Occipital lobe (tissue), 1 donor: ENCODE measurements at regions not wholly inside any gene's neighbourhood (a gene's known extent, or its start where the extent isn't known, plus 50 kb on each side); places are given as distances from the start of the nearest gene placed in this dataset.
"Not testable (repeated sequence)": the region's sequence is repeated elsewhere in the genome, so short reads cannot be mapped to it uniquely, and the experiment has no call there.

Source experiments
- DNase-seq: peaks from one replicate; lab custom pipeline; 2025; lab: John Stamatoyannopoulos, UW

DNA sequence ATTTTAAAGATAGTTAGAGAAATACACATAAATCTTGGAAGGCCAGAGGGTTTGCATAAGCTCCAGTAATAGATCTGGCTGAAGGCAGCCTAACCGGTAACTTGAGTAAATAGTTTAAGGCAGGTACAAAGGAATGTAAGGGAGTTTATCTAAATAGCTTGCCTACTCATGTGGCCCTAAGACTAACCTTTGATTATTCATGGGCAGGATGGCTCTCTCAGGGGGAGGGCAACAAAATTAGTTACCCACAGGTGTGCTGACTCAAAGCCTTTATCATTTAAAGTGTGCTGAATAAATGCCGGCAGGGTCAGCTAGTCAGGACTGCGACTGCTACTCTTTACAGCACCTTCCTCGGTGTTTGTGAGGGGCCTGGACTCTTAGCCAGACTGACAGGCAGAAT is 761.3 kb upstream of the KIF2B start:
- no peak for DNase-seq

DNA sequence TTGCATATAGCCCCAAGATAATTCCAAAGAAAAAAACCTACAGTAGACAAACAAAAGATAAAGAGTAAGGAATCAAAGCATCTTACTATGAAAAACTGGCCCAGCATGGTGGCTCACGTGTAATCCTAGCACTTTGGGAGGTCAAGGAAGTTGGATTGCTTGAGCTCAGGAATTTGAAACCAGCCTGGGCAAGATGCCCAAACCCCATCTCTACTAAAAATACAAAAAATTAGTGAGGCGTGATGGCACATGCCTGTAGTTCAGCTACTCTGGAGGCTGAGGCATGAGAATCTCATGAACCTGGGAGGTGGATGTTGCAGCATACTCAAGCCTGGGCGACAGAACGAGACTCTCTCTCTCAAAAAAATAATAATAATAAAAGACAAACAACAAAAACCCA is 764.7 kb upstream of the KIF2B start:
- no peak for DNase-seq

DNA sequence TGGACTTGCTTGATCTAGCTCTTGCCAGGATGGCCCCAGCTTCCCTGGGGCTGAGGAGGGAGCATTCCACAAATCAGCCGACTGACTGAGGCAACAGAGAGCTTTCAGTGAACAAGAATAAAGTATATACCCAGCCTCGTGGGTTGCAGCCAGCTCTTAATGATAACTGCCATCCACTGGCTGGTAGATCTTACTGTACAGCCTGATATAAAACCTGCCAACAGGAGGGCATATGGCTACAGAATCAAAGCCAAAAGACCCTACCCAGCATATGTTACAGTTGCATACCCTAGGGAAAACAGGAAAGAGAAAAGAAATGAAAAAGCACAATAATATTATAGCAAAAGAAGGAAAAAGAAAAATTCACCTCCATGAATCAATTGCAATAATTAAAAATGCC is 775.9 kb upstream of the KIF2B start:
- no peak for DNase-seq

DNA sequence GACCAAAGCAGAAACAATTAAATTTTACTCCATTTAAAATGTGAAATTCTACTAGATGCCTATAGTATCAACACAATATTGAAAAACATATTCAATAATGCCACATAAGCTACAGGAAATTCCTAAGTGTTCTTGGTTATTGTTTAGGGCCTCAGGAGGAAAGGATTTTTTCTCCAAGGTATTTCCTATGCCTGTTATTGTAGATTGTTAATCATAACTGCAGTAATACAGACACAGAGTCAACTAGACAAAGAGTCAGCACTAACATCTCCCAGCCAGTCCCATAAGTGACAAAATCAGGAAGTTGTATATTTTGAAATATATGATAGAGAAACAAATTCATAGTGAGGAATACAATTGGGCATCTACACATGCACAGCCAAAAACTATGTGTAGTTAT is 782.7 kb upstream of the KIF2B start:
- DNase-seq, result no peak

DNA sequence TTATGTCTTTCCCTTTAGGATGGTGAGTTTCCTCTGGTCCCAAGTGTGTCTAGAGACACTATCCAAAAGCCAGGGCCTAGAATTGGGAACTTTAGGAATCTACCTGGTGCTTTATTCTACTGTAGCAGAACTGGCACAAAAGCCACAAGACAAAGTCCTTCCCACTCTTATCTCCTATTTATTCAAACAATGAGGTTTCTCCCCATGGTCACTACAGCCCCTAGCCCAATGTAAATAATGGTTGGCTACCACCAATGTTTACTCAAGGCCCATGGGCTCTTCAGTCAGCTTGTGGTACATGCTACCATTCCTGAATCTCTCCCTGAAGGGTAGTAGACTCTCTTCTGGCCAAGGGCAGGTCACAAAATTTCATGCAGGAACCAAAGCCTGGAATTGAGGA is 789.4 kb upstream of the KIF2B start:
- no peak for DNase-seq

DNA sequence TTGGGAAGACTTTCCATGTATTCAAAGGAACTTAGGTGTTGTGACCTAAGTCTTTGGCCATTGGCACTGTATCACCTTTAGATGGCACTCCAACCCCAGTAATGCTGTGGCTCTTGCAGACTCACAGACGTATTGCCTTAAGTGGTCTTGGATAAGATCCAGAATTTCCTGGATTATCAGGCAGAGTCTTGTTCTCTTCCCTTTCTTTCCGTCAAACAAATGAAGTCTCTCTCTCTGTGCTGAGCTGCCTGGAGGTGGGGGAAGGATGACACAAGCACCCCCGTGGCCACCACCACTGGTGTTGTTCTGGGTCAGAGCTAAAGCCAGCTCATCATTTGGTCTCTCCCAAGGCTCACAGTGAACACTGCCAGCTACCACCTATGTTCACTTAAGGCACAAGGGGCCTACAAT is 789.9 kb upstream of the KIF2B start:
- no peak for DNase-seq

DNA sequence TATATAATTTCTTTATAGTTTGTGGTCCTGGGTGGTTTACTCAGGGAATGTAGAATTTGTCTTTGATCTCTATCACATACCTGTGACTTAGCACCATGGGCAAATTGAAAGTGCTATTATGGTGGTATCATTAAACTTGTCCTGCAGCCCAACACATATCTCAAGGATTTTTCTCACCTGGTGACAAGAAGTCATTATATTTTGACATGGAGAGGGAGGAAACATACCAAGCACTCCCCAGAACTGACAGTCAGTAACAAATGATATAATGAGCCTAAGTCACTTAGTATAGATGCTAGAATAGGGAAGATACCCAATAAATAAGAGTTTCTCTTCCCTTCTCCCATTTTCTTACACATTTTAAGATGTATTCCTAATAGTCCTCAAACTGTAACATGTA is 805.5 kb upstream of the KIF2B start:
- no peak for DNase-seq

DNA sequence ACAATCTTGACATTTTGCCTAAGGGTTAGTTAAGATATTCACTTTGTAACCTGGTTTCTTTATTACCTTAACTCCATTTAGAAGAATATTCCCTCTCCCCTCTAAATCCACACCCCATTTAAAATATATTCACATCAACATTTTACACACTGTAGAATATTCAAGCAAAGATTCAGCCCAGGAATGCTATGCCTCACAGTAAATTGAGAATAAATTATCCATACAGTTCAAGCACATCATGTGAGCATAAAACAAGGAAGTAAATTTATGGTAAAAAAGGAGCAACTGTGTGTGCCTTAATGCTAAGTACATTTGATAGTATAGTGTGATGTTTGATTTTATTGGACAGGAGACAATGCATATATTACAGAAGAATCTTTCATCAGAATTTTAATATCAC is 806.6 kb upstream of the KIF2B start:
- DNase-seq, result no peak

DNA sequence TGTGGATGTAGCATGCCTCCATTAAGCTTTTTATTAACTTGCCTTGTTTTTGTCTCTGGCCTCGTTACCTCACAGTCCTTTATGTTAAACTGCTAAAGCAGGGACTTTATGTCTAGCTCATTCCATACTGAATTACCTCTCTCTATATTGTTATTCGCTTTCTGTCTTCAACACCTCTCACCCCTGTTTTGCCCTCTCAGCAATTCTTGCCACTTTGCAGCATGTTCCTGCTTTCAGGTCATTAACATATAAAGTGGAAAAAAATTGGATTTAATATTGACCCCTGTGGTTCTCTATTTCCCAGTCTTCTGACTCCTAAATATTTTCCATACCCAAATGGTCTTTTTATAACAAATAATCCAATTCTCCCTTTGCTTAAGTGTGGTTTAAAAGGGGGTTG is 810.4 kb upstream of the KIF2B start:
- DNase-seq, result no peak

DNA sequence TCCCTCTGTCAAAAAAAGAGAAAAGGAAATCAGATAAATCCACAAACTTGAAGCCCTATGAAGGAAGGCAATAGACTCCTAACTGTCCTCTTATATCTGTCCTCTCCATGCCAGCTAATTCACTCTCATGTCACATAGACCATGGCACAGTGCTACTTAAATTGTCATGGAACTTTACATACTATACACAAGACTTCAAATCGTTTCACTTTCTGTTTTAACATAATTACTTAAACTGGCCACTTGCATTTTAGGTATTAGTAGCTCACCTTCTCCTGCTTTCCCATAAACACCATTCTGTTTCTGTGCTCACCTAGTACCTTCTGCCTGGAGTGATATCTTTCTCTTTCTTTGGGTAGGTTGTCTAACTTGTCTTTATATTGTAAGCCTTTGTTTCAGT is 816.7 kb upstream of the KIF2B start:
- DNase-seq, result no peak

DNA sequence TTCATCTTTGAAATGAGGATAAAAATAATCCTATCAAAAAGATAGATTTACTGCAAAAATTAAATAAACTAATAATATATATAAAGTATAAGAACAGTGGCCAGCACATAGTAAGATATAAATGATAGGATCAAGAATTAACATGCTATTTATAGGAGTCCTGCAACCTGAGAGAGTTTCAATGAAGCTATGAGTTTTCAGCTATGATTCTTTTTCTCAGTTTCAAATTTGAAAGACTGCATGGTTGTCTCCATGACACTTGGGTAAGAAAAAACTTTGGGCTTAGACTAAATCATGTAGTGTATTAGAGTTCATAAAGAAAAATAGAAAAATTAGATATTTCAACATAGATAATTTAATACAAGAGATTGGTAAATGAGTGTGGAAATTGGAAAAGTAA is 817.8 kb upstream of the KIF2B start:
- no peak for DNase-seq

DNA sequence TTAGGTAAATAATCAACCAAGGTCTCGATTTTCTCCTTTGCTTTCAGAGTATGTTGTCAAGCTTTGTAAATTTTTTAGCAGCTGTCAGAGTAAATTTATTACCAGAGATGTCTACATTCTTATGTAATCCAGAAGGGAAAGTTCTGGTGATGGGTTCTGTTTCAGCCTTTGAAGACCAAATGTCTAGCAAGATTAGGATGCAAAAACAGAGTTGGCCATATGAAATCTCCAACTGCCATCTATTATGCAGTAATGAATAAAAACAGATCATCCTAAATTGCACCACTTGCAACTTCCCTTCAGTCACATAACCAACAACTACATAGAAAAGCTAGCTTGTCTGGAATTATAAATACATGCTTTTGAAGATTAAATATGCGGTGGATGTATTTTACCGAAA is 826.8 kb upstream of the KIF2B start:
- DNase-seq, result no peak

DNA sequence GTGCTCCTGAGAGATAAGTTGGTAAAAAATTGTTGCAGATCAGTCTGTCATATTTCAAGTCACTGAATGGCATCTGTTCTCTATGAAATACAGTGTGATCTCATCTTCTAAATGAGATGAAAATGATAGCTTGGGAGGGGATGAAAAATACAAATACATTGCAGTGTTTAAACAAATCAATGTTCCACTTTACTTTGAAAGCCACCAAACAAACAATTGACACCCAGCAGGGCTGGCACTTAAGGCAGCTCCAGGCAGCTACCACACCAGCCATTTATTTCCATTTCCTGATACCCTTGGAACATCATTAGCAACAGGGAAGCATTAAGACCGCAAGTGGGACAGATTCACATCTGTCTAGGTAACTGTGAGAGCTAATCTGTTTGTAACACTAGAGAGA is 827.6 kb upstream of the KIF2B start:
- no peak for DNase-seq

DNA sequence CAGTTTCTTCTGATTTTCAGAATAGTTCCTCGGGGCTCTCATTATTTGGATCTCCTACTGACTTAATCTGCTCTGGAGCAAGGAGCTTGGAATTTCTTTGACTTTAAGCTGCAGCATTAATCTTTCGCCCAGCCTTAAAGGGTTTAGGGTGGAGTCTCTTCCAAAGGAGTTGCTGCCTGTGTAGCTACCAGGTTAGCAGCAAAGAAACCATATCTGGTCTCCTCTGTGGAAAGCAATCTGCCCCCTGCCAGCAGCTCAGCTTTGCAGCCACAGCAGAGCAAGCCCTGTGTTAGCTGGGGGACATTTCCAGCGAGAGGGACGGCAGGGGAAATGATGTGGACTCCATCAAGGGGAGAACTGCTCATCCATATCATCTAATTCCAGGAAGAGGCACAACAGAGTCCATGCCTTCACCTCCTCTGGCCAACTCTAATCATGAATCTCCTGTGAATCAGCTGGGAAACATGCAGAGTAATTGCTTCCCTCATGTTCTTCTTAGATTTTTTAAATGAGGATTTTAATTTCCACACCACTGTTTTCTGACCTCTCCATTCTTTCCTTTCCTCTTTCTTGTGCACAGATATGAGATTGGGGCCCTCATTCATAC is 827.6 kb upstream of the CA10 start:
- no peak for DNase-seq

DNA sequence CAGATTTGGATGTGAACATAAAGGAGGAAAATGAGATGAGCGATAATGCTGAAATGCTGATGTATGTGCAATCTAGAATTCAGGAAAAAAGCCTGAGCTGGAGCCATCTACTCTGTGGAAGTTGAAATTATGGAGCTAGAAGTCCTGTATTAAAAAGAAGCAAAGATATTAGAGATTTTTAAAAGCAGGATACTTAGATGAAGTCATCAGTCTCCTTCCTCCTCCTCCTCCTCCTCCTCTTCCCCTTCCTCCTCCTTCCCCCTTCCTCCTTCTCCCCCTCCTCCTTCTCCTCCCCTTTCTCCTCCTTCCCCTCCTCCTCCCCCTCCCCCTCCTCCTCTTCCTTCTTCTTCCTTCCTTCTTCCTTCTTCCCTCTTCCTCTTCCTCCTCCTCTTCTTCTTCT is 823.8 kb upstream of the CA10 start:
- DNase-seq, result no peak

DNA sequence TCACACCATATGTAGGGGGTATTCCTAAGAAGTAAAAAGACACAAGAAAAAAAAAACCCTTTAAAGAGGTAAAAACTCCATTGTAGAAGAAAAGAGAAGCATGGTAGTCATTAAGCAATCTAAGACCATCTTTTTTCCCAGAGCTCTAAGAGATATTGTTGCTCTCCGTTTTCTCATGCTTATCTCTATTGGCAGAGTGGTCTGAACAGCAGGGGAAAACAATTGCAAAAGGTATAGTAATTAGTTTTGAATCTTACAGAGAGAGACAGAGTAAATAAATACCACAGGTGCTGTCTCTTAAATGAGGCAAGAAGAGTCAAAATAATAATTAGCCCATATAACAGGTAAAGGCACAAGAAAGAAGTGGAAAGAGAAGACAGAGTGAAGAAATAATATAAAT is 821.4 kb upstream of the CA10 start:
- DNase-seq, result no peak

DNA sequence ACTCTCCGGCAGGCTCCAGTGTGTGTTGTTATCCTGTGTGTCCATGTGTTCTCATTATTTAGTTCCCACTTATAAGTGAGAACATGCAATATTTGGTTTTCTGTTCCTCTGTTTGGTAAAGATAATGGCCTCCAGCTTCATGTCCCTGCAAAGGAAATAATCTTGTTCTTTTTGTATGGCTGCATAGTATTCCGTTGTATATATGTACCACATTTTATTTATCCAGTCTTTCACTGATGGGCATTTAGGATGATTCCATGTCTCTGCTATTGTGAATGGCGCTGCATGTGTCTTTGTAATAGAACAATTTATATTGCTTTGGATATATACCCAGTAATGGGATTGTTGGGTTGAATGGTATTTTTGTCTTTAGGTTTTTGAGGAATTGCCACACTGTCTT is 807.3 kb upstream of the CA10 start:
- no peak for DNase-seq

DNA sequence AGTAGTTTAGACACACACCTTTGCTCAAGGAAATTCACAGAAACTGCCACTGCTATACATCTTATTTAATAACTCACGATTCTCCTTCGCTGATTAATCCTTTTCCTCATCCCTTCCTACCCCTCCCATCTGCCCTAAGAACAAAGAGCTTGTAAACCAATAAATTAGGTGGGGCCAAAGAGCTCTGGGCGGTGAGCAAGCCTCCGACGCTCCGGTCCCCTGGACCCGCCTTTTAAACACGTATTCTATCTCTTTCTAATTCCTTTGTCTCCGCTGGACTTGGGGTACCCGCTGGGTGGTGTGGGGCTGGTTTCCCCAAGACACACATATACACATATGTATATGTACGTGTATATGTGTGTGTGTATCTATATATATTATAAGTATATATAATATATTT is 803.2 kb upstream of the CA10 start:
- not testable (repeated sequence) for DNase-seq

DNA sequence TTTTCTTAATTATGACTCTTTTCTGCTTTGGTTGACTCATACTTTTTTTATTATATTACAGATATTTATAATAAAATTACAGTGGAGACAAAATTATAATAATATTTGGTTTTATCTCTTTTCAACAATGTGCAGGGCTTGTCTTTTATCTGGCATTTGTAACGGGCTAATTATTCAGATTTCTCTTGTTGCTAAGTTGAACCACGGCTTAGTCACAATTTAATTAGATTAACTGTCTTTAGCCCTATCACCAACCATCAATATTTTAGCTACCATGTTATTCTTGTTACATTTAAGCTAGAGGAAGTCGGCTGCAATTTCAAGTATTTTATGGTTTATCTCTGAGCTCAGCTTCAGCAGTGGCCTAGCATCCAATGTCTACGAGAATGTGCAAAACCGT is 798.9 kb upstream of the CA10 start:
- no peak for DNase-seq

DNA sequence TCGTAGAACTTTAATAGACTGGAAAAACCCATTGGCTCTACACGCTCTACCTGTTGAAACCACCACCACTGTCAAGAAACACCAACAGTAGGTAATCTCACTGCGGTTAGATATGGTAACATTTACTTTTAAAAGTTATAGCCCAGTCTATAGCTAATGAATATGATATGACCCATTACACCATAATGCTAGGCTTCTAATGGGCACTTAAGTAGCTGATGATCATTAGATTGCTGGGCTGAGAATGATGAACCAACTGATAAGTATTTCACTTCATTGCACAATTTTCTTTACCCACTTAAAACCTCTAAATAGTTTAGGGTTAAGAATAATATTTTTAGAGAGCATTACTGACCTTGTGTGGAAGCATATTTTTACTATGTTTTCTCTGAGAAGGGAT is 788.9 kb upstream of the CA10 start:
- DNase-seq, result no peak

DNA sequence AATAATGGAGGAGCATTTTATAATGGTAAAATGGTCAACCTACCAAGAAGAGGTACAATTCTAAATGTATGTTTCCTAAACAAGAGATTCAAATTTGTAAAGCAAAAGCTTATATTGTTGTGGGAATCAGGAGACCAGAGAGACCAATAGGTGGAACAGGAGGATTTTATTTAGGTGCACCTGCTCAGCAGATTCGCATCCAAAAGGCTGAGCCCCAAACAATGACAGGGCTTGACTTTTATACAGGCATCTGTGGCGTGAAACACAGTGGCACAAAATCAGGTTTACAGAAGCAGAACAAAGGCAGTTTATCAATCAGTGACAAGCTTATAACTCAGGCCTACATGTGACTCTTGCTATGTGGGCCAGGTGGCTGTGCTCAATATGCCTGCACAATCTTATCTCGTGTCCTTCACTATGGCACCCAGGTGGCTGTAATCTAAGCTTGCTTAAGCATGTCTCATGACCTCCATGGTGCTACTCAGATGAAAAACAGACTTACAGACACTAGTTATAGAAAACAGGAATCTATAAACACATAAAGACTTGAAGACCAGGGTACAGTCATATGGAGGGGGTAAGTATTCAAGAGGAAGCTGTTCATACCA is 780.2 kb upstream of the CA10 start:
- no peak for DNase-seq

DNA sequence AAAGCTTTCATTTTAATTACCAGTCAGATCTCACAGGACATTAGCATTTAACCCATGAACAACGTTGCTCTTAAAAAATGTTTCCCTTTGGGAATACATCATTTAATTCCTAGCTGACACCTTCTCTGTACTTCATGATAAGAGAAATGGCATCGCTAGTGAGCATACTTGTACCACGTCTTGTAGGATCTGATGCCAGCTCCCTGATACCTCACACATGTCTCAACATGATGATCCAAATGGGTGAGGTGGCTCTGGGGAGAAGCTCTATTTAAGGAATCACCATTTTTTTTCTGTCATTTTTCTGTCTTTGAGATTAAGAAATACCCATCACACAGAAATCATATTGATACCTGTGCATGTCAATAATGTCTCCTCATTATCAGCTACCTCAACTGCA is 772.1 kb upstream of the CA10 start:
- no peak for DNase-seq

DNA sequence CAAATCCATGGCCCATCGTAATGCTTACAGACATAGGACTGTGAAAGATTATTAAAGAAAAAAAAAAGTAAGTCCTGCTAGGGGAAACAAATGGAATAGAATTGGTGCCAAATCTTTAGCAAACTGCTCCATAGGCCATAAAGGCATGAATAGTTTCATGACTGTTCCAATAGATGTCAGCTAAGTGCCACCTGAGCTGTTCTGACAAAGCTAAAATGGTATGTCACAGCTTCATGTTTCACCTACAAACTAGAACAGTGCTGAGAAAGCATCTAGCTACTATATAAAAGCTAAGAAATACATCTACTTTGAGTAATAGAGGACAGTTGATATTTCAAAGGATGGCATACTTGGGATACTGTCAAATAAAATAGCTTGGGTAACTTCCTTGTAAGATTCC is 771.6 kb upstream of the CA10 start:
- DNase-seq, result no peak

DNA sequence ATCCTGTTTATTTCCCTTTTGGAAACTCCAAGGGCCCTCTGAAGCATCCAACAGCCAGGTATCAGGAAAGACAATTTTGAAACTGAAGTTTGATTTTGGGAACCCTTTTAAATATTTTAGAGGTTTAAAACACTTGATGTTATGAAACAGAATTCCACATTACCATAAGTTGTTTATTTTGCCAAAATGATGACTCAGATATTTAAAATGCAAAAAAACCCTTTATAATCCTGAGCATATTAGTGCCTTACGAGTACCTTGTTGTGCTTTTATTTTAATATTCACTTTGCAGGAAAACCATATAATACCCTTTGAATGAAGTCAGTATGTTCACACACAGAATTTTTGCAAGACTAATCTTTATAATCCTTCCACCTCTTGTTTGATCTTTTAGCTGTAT is 765.1 kb upstream of the CA10 start:
- DNase-seq, result no peak
